Erythroblast (primary cell): ENCODE measurements at regions not wholly inside any gene's neighbourhood (a gene's known extent, or its start where the extent isn't known, plus 50 kb on each side); places are given as distances from the start of the nearest gene placed in this dataset.

Experiments used
- GATA1 ChIP-seq: IDR thresholded peaks from 2 replicates; pipeline ENCODE4 v1.6.1; 2011; ENCODE audit warnings: low read depth, mild to moderate bottlenecking, control low read depth, low read length, moderate library complexity
- POLR2A ChIP-seq: IDR thresholded peaks from 2 replicates; pipeline ENCODE4 v1.6.1; 2011; ENCODE audit warnings: mild to moderate bottlenecking, low read length

DNA sequence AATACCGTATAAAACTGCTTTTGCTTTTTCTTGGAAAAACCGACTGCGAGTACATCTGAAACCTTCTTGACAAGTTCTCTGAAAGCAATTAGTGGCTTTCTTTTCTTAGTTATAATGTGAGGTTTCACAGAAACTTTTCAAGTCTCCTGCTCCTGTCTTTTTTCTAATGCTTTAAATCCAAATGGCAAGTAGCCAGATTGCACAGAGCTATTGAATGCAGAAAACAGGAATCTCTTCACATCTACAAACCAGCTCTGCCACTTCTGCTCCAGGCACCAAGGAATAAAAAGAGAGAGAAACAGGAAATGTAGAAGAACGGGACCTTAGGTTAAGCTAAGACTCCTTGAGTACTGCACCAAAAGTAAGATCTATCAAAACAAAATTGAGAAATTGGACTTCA, 267.3 kb upstream of the TET2 start:
- TF ChIP-seq POLR2A: no peak
- no peak for TF ChIP-seq GATA1
